CD4-positive, alpha-beta T cell (primary cell): ENCODE measurements at regions not wholly inside any gene's neighbourhood (a gene's known extent, or its start where the extent isn't known, plus 50 kb on each side); places are given as distances from the start of the nearest gene placed in this dataset.

Experiments
- ATAC-seq: fragments of 200-7000 bp; cut with Tn5 transposase; one replicate; pipeline ENCODE4 v1.10.0; 2022; ENCODE audit warnings: mild to moderate bottlenecking; ENCODE audit not compliant: poor library complexity
- CTCF ChIA-PET: fragments of 350-600 bp; sonication (Branson Sonifier 250); formaldehyde crosslinking; loops from one replicate; lab custom pipeline; 2021; ENCODE audit warnings: antibody characterized with exemption, inconsistent platforms; lab: Charles Lee
- POLR2A ChIA-PET: fragments of 350-600 bp; sonication (Branson Sonifier 250); formaldehyde crosslinking; loops from one replicate; lab custom pipeline; 2021; ENCODE audit warnings: antibody characterized with exemption, inconsistent platforms; lab: Charles Lee
- DNase-seq, 14 experiments: peaks; one replicate each; pipeline ENCODE4 v3.0.0-alpha.2; 2013 to 2020; ENCODE audit warnings: mixed read lengths in 2 of 14
- H3K27ac ChIP-seq, 2 donors: one replicate each; pipeline versions ENCODE4 v1.5.1 to v1.7.0; 2013; ENCODE audit warnings: low read length in 2 of 2, low read depth in 1 of 2, mild to moderate bottlenecking in 1 of 2
- H3K27me3 ChIP-seq, 2 experiments: 1 replicate in 1 of 2; 2 replicates in 1 of 2; pipeline versions ENCODE4 v1.6.1 to v1.7.0; 2013; ENCODE audit warnings: low read length in 2 of 2, control low read depth in 1 of 2, mild to moderate bottlenecking in 1 of 2, moderate library complexity in 1 of 2; ENCODE audit not compliant: insufficient read depth in 2 of 2, control insufficient read depth in 1 of 2
- H3K36me3 ChIP-seq: one replicate; pipeline ENCODE4 v1.6.1; 2013; ENCODE audit warnings: low read length, control low read depth; ENCODE audit not compliant: insufficient read depth
- H3K4me1 ChIP-seq: one replicate; pipeline ENCODE4 v1.6.1; 2013; ENCODE audit warnings: low read length, control low read depth; ENCODE audit not compliant: insufficient read depth
- H3K4me3 ChIP-seq: one replicate; pipeline ENCODE4 v1.5.1; 2013; ENCODE audit warnings: mild to moderate bottlenecking, low read length, moderate library complexity
- H3K9me3 ChIP-seq, 2 experiments: 1 replicate in 1 of 2; 2 replicates in 1 of 2; pipeline versions ENCODE4 v1.6.1 to v1.7.0; 2013; ENCODE audit warnings: low read length in 2 of 2, mild to moderate bottlenecking in 2 of 2, control low read depth in 1 of 2, moderate library complexity in 1 of 2; ENCODE audit not compliant: control insufficient read depth in 1 of 2, insufficient read depth in 1 of 2
- H3K27ac Mint-ChIP-seq: one replicate; pipeline ENCODE4 v1.8.0; 2020; ENCODE audit warnings: mixed read lengths
- H3K27me3 Mint-ChIP-seq: one replicate; pipeline ENCODE4 v1.8.0; 2021; ENCODE audit warnings: mixed read lengths
- H3K36me3 Mint-ChIP-seq: one replicate; pipeline ENCODE4 v1.8.0; 2021; ENCODE audit warnings: low read depth, mixed read lengths
- H3K4me1 Mint-ChIP-seq: one replicate; pipeline ENCODE4 v1.8.0; 2021; ENCODE audit warnings: low read depth, mixed read lengths
- H3K4me3 Mint-ChIP-seq: one replicate; pipeline ENCODE4 v1.8.0; 2020; ENCODE audit warnings: mild to moderate bottlenecking, mixed read lengths
- H3K9me3 Mint-ChIP-seq: one replicate; pipeline ENCODE4 v1.8.0; 2020; ENCODE audit warnings: mixed read lengths
- intact Hi-C, 2 experiments: fragments of 100-400 bp; cut with DNase I in 1 of 2; cut with micrococcal nuclease in 1 of 2; formaldehyde crosslinking; loops; one replicate each; pipeline versions ENCODE4 v1.15.1 to v1.9.0; 2023 to 2025; cut with DNase I, micrococcal nuclease
- TF ChIP-seq, protein P1 (sequence below): fragments of 200-600 bp; IDR thresholded peaks from one replicate; pipeline ENCODE4 v1.8.0; 2022; ENCODE audit warnings: antibody characterized with exemption, mild to moderate bottlenecking

DNA sequence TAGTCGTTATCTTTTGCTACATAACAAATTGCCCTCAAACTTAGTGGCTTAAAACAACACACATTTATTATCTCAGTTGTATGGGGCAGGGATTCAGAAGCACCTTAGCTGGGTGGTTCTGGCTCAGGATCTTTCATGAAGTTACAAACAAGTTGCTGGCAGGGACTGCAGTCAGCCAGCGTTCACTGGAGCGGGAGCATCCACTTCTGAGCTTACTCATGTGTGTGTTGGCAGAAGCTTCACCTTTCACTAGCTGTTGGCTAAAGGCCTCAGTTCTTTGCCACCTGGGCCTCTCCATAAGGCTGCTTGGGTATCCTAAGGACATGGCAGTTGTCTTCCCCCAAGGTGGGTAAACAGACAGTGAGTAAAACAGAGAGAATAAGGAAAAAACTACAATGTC lies 365.7 kb downstream of the RPS29 start:
- Histone ChIP-seq H3K9me3 (no peaks in the 10 kb centered on the region), H3K4me3 (no peak overlapping the region), H3K27me3 (no peaks in the 10 kb centered on the region), H3K4me1 (no peaks in the 10 kb centered on the region), H3K27ac (no peak overlapping the region), H3K36me3 (no peaks in the 10 kb centered on the region)
- TF ChIP-seq, protein P1, sequence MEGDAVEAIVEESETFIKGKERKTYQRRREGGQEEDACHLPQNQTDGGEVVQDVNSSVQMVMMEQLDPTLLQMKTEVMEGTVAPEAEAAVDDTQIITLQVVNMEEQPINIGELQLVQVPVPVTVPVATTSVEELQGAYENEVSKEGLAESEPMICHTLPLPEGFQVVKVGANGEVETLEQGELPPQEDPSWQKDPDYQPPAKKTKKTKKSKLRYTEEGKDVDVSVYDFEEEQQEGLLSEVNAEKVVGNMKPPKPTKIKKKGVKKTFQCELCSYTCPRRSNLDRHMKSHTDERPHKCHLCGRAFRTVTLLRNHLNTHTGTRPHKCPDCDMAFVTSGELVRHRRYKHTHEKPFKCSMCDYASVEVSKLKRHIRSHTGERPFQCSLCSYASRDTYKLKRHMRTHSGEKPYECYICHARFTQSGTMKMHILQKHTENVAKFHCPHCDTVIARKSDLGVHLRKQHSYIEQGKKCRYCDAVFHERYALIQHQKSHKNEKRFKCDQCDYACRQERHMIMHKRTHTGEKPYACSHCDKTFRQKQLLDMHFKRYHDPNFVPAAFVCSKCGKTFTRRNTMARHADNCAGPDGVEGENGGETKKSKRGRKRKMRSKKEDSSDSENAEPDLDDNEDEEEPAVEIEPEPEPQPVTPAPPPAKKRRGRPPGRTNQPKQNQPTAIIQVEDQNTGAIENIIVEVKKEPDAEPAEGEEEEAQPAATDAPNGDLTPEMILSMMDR = no peak
- Mint-ChIP-seq H3K36me3 (no peaks in the 10 kb centered on the region), H3K27ac (no peak overlapping the region), H3K4me3 (no peak overlapping the region), H3K27me3 (no peaks in the 10 kb centered on the region), H3K9me3 (no peaks in the 10 kb centered on the region), H3K4me1 (no peaks in the 10 kb centered on the region)
- intact Hi-C loops = no loop called here
- no peak for DNase-seq
- POLR2A ChIA-PET = no interaction called here
- CTCF ChIA-PET = no interaction called here
- ATAC-seq = no peak

DNA sequence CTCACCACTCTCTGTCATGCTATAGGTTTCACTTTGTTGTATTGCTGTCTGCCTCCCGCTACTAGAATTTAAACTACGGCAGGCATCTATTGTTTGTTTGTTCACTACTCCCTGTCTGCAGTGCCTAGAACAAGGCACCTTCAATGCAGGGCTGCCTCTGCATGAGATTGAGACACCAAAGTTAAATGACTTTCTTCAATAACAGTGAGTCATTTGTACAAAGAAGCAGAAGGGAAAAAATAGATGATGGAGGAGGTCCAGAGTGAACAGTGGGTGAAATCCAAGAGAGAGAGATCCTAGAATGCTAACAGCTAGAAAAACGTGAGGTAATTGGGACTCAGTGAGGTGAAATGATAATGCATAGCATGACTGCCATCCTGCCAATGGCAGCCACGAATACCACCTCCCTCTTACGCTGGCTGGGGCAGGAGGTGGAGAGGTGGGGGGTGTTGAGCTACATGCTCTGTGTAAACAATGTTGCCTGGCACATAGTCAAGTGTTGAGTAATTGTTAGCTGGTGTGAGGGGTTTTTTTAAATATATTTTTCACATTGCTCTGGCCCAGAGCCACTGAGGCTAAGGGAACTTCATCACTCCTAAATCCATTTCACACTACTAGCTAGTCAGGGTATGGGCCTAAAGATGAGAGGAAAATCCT lies 367.6 kb downstream of the RPS29 start:
- no peak for DNase-seq

DNA sequence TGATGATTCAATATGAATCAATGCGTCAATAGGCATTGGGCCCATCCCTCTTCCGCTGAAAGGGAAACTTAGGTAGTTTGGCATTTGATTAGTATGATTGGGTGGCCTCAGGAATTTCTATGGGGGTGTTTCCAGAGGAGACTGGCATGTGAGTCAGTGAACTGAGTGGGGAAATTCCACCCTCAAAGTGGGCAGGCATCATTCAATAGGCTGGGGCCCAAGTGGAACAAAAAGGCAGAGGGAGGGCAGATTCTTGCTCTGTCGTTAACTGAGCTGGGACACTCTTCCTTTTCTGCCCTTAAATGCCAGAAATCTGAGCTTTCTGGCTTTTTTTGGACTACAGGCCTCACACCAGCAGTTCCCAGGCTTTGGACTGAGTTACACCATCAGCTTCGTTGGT lies 373.5 kb downstream of the RPS29 start:
- no peaks in the 10 kb centered on the region for H3K36me3 ChIP-seq
- CTCF ChIA-PET = no interaction called here
- TF ChIP-seq, protein P1 = no peak

More for the DNA sequence above, 367.6 kb downstream of the RPS29 start:
- H3K27me3 Mint-ChIP-seq = no peaks in the 10 kb centered on the region
- Histone ChIP-seq H3K27me3 (no peaks in the 10 kb centered on the region), H3K9me3 (no peaks in the 10 kb centered on the region), H3K36me3 (no peaks in the 10 kb centered on the region), H3K4me3 (no peak overlapping the region), H3K4me1 (no peaks in the 10 kb centered on the region), H3K27ac (no peak overlapping the region)
- TF ChIP-seq, protein P1 = no peak
- intact Hi-C loops = no loop called here
- H3K9me3 Mint-ChIP-seq = peaks cover 2% of the 10 kb centered on the region
- H3K36me3 Mint-ChIP-seq = no peaks in the 10 kb centered on the region
- POLR2A ChIA-PET = no interaction called here
- ATAC-seq = no peak
- H3K4me3 Mint-ChIP-seq = no peak overlapping the region
- no peaks in the 10 kb centered on the region for H3K4me1 Mint-ChIP-seq
- CTCF ChIA-PET = no interaction called here
- H3K27ac Mint-ChIP-seq = no peak overlapping the region

More for the DNA sequence above, 373.5 kb downstream of the RPS29 start:
- Mint-ChIP-seq H3K27me3 (no peaks in the 10 kb centered on the region), H3K27ac (no peak overlapping the region), H3K4me3 (no peak overlapping the region), H3K36me3 (no peaks in the 10 kb centered on the region), H3K9me3 (peaks cover 2% of the 10 kb centered on the region), H3K4me1 (no peaks in the 10 kb centered on the region)
- ATAC-seq (no peak), DNase-seq (no peak)
- POLR2A ChIA-PET = no interaction called here
- H3K9me3 ChIP-seq = no peaks in the 10 kb centered on the region
- no peaks in the 10 kb centered on the region for H3K27me3 ChIP-seq
- no peaks in the 10 kb centered on the region for H3K4me1 ChIP-seq
- intact Hi-C loops = no loop called here
- H3K27ac ChIP-seq = no peak overlapping the region
- H3K4me3 ChIP-seq = no peak overlapping the region
